ENCODE measurements at regions not wholly inside any gene's neighbourhood (a gene's known extent, or its start where the extent isn't known, plus 50 kb on each side); places are given as distances from the start of the nearest gene placed in this dataset.

DNA sequence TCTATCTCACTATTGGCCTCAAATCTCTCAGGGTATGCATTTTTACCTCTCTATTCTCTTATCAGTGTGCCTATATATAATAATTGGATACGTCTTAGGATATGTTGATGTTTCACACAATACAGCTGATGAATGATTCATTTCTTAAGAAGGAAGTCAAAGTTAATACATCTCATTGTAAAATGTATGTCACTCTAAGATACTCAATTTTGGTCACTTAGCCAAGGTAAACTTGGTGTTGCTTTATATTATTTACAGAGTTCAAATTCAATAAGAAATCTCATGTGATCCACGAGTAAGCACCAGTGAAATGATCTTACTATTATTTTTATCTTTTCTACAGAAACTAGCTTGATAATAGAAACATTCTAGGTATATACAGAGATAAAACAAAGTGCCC, 1266.5 kb downstream of the JRKL start:
- TF ChIP-seq POLR2AphosphoS5 (IDR thresholded peaks at IDR 0.05; ENCODE audit: low read depth, low read length) = no peak
- TF ChIP-seq TAF1 (IDR thresholded peaks at IDR 0.05; ENCODE audit: low read depth, low read length) = no peak
- TF ChIP-seq POLR2A (IDR thresholded peaks at IDR 0.05; ENCODE audit: low read depth, low read length) = no peak
- TF ChIP-seq PAX5 (IDR thresholded peaks at IDR 0.05; ENCODE audit: insufficient read depth, low read length, severe bottlenecking) = no peak

All from GM12891 (cell line).